GM10248 (cell line): ENCODE measurements at regions not wholly inside any gene's neighbourhood (a gene's known extent, or its start where the extent isn't known, plus 50 kb on each side); places are given as distances from the start of the nearest gene placed in this dataset.

Source experiments
- CTCF ChIA-PET: fragments of 300-600 bp; sonication (Branson Sonifier 250); formaldehyde crosslinking; extraction: SDS; loops from one replicate; lab custom pipeline; 2021; ENCODE audit warnings: antibody characterized with exemption; lab: Yijun Ruan, JAX
- POLR2A ChIA-PET: fragments of 350-650 bp; sonication (Branson Sonifier 250); formaldehyde crosslinking; extraction: SDS; loops from one replicate; lab custom pipeline; 2020; ENCODE audit warnings: antibody characterized with exemption; lab: Yijun Ruan, JAX
- DNase-seq: peaks from one replicate; pipeline ENCODE4 v3.0.0; 2012; ENCODE audit errors: extremely low spot score
- CTCF ChIP-seq: IDR thresholded peaks from 2 replicates; pipeline ENCODE4 v1.5.1; 2012; ENCODE audit warnings: mild to moderate bottlenecking, low read depth; ENCODE audit errors: extremely low read depth, missing control alignments, control extremely low read depth

- no peak for TF ChIP-seq CTCF
- DNase-seq = no peak
- ChIA-PET CTCF (interaction anchor here (1.3 to 1.4 kb wide), 2 partner anchors 13 to 63 kb away, joined by 3 to 4 read pairs; no protein-coding TSS in a partner anchor), POLR2A (no interaction called here)
Observed at GRCh38 chr14:89480278-89480677, 63.2 kb upstream of the FOXN3 start.

- no peak for TF ChIP-seq CTCF
- no peak for DNase-seq
- ChIA-PET POLR2A (no interaction called here), CTCF (interaction anchor here (0.9 to 1.4 kb wide), 4 partner anchors 9 to 62 kb away, joined by 3 to 4 read pairs (median 4); no protein-coding TSS in a partner anchor)
Observed at GRCh38 chr14:89479802-89480201, 62.8 kb upstream of the FOXN3 start.

- no peak for TF ChIP-seq CTCF
- POLR2A ChIA-PET = no interaction called here
- CTCF ChIA-PET = no interaction called here
- no peak for DNase-seq
Observed at GRCh38 chr14:89477391-89477790, 60.4 kb upstream of the FOXN3 start.

GRCh38 chr14:89476354-89476896 lies 59.4 kb upstream of the FOXN3 start:
- no peak for TF ChIP-seq CTCF
- CTCF ChIA-PET = no interaction called here
- no peak for DNase-seq
- POLR2A ChIA-PET = no interaction called here

GRCh38 chr14:89474464-89474863 lies 57.4 kb upstream of the FOXN3 start:
- CTCF ChIA-PET = no interaction called here
- POLR2A ChIA-PET = no interaction called here
- no peak for DNase-seq
- TF ChIP-seq CTCF = no peak

- TF ChIP-seq CTCF = no peak
- POLR2A ChIA-PET = no interaction called here
- DNase-seq = no peak
- CTCF ChIA-PET = interaction anchor here (1.3 kb wide), 1 partner anchor 249 kb away, joined by 3 read pairs; no protein-coding TSS in a partner anchor
Observed at GRCh38 chr14:89473989-89474388, 57.0 kb upstream of the FOXN3 start.
